ENCODE measurements at regions not wholly inside any gene's neighbourhood (a gene's known extent, or its start where the extent isn't known, plus 50 kb on each side); places are given as distances from the start of the nearest gene placed in this dataset.

GRCh38 chr13:62973804-62974203 lies 1558.2 kb upstream of the PCDH20 start:
- no peaks in the 10 kb centered on the region for H3K36me3 ChIP-seq (ENCODE audit: control insufficient read depth, insufficient read depth, low read length)
- H3K27ac ChIP-seq (ENCODE audit: insufficient read depth, low read length, poor library complexity, severe bottlenecking): no peak overlapping the region
- H3K9me3 ChIP-seq (ENCODE audit: control insufficient read depth, low read length): no peaks in the 10 kb centered on the region
- H3K4me1 ChIP-seq (ENCODE audit: control insufficient read depth, insufficient read depth, low read length, poor library complexity, severe bottlenecking): no peaks in the 10 kb centered on the region
- DNase-seq: no peak
- no peaks in the 10 kb centered on the region for H3K27me3 ChIP-seq (replicated peaks; ENCODE audit: control insufficient read depth, insufficient read depth, low read length, poor library complexity, severe bottlenecking)
- no peak overlapping the region for H3K4me3 ChIP-seq (ENCODE audit: insufficient read depth, low read depth, low read length, poor library complexity, severe bottlenecking)

- H3K27ac ChIP-seq (ENCODE audit: insufficient read depth, low read length, poor library complexity, severe bottlenecking): no peak overlapping the region
- H3K4me1 ChIP-seq (ENCODE audit: control insufficient read depth, insufficient read depth, low read length, poor library complexity, severe bottlenecking): no peaks in the 10 kb centered on the region
- no peak overlapping the region for H3K4me3 ChIP-seq (ENCODE audit: insufficient read depth, low read depth, low read length, poor library complexity, severe bottlenecking)
- DNase-seq: no peak
- H3K36me3 ChIP-seq (ENCODE audit: control insufficient read depth, insufficient read depth, low read length): no peaks in the 10 kb centered on the region
- no peaks in the 10 kb centered on the region for H3K9me3 ChIP-seq (ENCODE audit: control insufficient read depth, low read length)
- no peaks in the 10 kb centered on the region for H3K27me3 ChIP-seq (replicated peaks; ENCODE audit: control insufficient read depth, insufficient read depth, low read length, poor library complexity, severe bottlenecking)
Measured at GRCh38 chr13:62964522-62964921, 1548.9 kb upstream of the PCDH20 start.

GRCh38 chr13:62960723-62961122 lies 1545.1 kb upstream of the PCDH20 start:
- Histone ChIP-seq H3K27me3 (replicated peaks; ENCODE audit: control insufficient read depth, insufficient read depth, low read length, poor library complexity, severe bottlenecking) (no peaks in the 10 kb centered on the region), H3K4me1 (ENCODE audit: control insufficient read depth, insufficient read depth, low read length, poor library complexity, severe bottlenecking) (no peaks in the 10 kb centered on the region), H3K27ac (ENCODE audit: insufficient read depth, low read length, poor library complexity, severe bottlenecking) (no peak overlapping the region), H3K36me3 (ENCODE audit: control insufficient read depth, insufficient read depth, low read length) (no peaks in the 10 kb centered on the region), H3K9me3 (ENCODE audit: control insufficient read depth, low read length) (no peaks in the 10 kb centered on the region), H3K4me3 (ENCODE audit: insufficient read depth, low read depth, low read length, poor library complexity, severe bottlenecking) (no peak overlapping the region)
- DNase-seq: no peak

- Histone ChIP-seq H3K27ac (ENCODE audit: insufficient read depth, low read length, poor library complexity, severe bottlenecking) (no peak overlapping the region), H3K9me3 (ENCODE audit: control insufficient read depth, low read length) (no peaks in the 10 kb centered on the region), H3K4me3 (ENCODE audit: insufficient read depth, low read depth, low read length, poor library complexity, severe bottlenecking) (no peak overlapping the region), H3K4me1 (ENCODE audit: control insufficient read depth, insufficient read depth, low read length, poor library complexity, severe bottlenecking) (no peaks in the 10 kb centered on the region), H3K27me3 (replicated peaks; ENCODE audit: control insufficient read depth, insufficient read depth, low read length, poor library complexity, severe bottlenecking) (no peaks in the 10 kb centered on the region), H3K36me3 (ENCODE audit: control insufficient read depth, insufficient read depth, low read length) (no peaks in the 10 kb centered on the region)
- no peak for DNase-seq
Measured at GRCh38 chr13:62933809-62934208, 1518.2 kb upstream of the PCDH20 start.

- DNase-seq: no peak
- no peaks in the 10 kb centered on the region for H3K27me3 ChIP-seq (replicated peaks; ENCODE audit: control insufficient read depth, insufficient read depth, low read length, poor library complexity, severe bottlenecking)
- no peak overlapping the region for H3K4me3 ChIP-seq (ENCODE audit: insufficient read depth, low read depth, low read length, poor library complexity, severe bottlenecking)
- no peaks in the 10 kb centered on the region for H3K4me1 ChIP-seq (ENCODE audit: control insufficient read depth, insufficient read depth, low read length, poor library complexity, severe bottlenecking)
- no peaks in the 10 kb centered on the region for H3K36me3 ChIP-seq (ENCODE audit: control insufficient read depth, insufficient read depth, low read length)
- H3K9me3 ChIP-seq (ENCODE audit: control insufficient read depth, low read length): no peaks in the 10 kb centered on the region
- H3K27ac ChIP-seq (ENCODE audit: insufficient read depth, low read length, poor library complexity, severe bottlenecking): no peak overlapping the region
Measured at GRCh38 chr13:62932256-62932883, 1516.7 kb upstream of the PCDH20 start.

- no peaks in the 10 kb centered on the region for H3K9me3 ChIP-seq (ENCODE audit: control insufficient read depth, low read length)
- H3K27ac ChIP-seq (ENCODE audit: insufficient read depth, low read length, poor library complexity, severe bottlenecking): no peak overlapping the region
- DNase-seq: no peak
- H3K4me3 ChIP-seq (ENCODE audit: insufficient read depth, low read depth, low read length, poor library complexity, severe bottlenecking): no peak overlapping the region
- H3K27me3 ChIP-seq (replicated peaks; ENCODE audit: control insufficient read depth, insufficient read depth, low read length, poor library complexity, severe bottlenecking): no peaks in the 10 kb centered on the region
- no peaks in the 10 kb centered on the region for H3K36me3 ChIP-seq (ENCODE audit: control insufficient read depth, insufficient read depth, low read length)
- H3K4me1 ChIP-seq (ENCODE audit: control insufficient read depth, insufficient read depth, low read length, poor library complexity, severe bottlenecking): no peaks in the 10 kb centered on the region
Measured at GRCh38 chr13:62931853-62932252, 1516.2 kb upstream of the PCDH20 start.

GRCh38 chr13:62924395-62924794 lies 1508.7 kb upstream of the PCDH20 start:
- no peaks in the 10 kb centered on the region for H3K9me3 ChIP-seq (ENCODE audit: control insufficient read depth, low read length)
- no peak for DNase-seq
- no peaks in the 10 kb centered on the region for H3K36me3 ChIP-seq (ENCODE audit: control insufficient read depth, insufficient read depth, low read length)
- no peak overlapping the region for H3K27ac ChIP-seq (ENCODE audit: insufficient read depth, low read length, poor library complexity, severe bottlenecking)
- no peak overlapping the region for H3K4me3 ChIP-seq (ENCODE audit: insufficient read depth, low read depth, low read length, poor library complexity, severe bottlenecking)
- H3K27me3 ChIP-seq (replicated peaks; ENCODE audit: control insufficient read depth, insufficient read depth, low read length, poor library complexity, severe bottlenecking): no peaks in the 10 kb centered on the region
- H3K4me1 ChIP-seq (ENCODE audit: control insufficient read depth, insufficient read depth, low read length, poor library complexity, severe bottlenecking): no peaks in the 10 kb centered on the region

GRCh38 chr13:62920159-62920558 lies 1504.5 kb upstream of the PCDH20 start:
- no peaks in the 10 kb centered on the region for H3K9me3 ChIP-seq (ENCODE audit: control insufficient read depth, low read length)
- no peaks in the 10 kb centered on the region for H3K27me3 ChIP-seq (replicated peaks; ENCODE audit: control insufficient read depth, insufficient read depth, low read length, poor library complexity, severe bottlenecking)
- DNase-seq: no peak
- H3K4me3 ChIP-seq (ENCODE audit: insufficient read depth, low read depth, low read length, poor library complexity, severe bottlenecking): no peak overlapping the region
- H3K27ac ChIP-seq (ENCODE audit: insufficient read depth, low read length, poor library complexity, severe bottlenecking): no peak overlapping the region
- no peaks in the 10 kb centered on the region for H3K36me3 ChIP-seq (ENCODE audit: control insufficient read depth, insufficient read depth, low read length)
- no peaks in the 10 kb centered on the region for H3K4me1 ChIP-seq (ENCODE audit: control insufficient read depth, insufficient read depth, low read length, poor library complexity, severe bottlenecking)

GRCh38 chr13:62919491-62919890 lies 1503.8 kb upstream of the PCDH20 start:
- Histone ChIP-seq H3K4me1 (ENCODE audit: control insufficient read depth, insufficient read depth, low read length, poor library complexity, severe bottlenecking) (no peaks in the 10 kb centered on the region), H3K4me3 (ENCODE audit: insufficient read depth, low read depth, low read length, poor library complexity, severe bottlenecking) (no peak overlapping the region), H3K27ac (ENCODE audit: insufficient read depth, low read length, poor library complexity, severe bottlenecking) (no peak overlapping the region), H3K27me3 (replicated peaks; ENCODE audit: control insufficient read depth, insufficient read depth, low read length, poor library complexity, severe bottlenecking) (no peaks in the 10 kb centered on the region), H3K36me3 (ENCODE audit: control insufficient read depth, insufficient read depth, low read length) (no peaks in the 10 kb centered on the region), H3K9me3 (ENCODE audit: control insufficient read depth, low read length) (no peaks in the 10 kb centered on the region)
- DNase-seq: no peak

- no peaks in the 10 kb centered on the region for H3K27me3 ChIP-seq (replicated peaks; ENCODE audit: control insufficient read depth, insufficient read depth, low read length, poor library complexity, severe bottlenecking)
- no peaks in the 10 kb centered on the region for H3K4me1 ChIP-seq (ENCODE audit: control insufficient read depth, insufficient read depth, low read length, poor library complexity, severe bottlenecking)
Measured at GRCh38 chr13:62910541-62911060, 1495.0 kb upstream of the PCDH20 start.

More at GRCh38 chr13:62910541-62911060, 1495.0 kb upstream of the PCDH20 start:
- Histone ChIP-seq H3K4me3 (ENCODE audit: insufficient read depth, low read depth, low read length, poor library complexity, severe bottlenecking) (no peak overlapping the region), H3K36me3 (ENCODE audit: control insufficient read depth, insufficient read depth, low read length) (no peaks in the 10 kb centered on the region), H3K27ac (ENCODE audit: insufficient read depth, low read length, poor library complexity, severe bottlenecking) (no peak overlapping the region), H3K9me3 (ENCODE audit: control insufficient read depth, low read length) (no peaks in the 10 kb centered on the region)
- DNase-seq: no peak

All from effector memory CD4-positive, alpha-beta T cell (primary cell).